ENCODE measurements at regions not wholly inside any gene's neighbourhood (a gene's known extent, or its start where the extent isn't known, plus 50 kb on each side); places are given as distances from the start of the nearest gene placed in this dataset.

DNA sequence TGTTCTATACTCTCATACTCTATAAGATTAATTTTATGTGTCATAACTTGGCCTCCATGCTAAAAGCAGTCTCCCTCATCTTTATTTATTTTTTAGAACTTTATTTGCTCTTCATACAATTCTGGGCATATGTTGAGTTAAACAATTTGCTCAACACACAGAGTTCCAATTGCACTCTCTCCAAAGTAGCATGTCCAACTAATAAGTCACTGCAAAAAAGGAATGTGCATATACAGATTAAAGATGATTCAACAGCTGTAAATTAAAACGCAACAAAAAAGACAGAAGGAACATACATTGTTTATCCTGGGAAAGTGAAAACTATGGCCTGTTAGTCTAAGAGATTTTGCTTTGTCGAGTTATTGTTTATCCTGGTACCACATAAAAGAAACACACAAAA lies 277.7 kb upstream of the ACVR2A start:
- Histone ChIP-seq H3K9me3 (ENCODE audit: insufficient read depth, low read depth, low read length) (no peaks in the 10 kb centered on the region), H3K4me3 (ENCODE audit: insufficient read depth, low read depth, low read length) (no peak overlapping the region), H3K27ac (ENCODE audit: low read depth, low read length) (no peak overlapping the region), H4K20me1 (ENCODE audit: insufficient read depth, low read length) (no peaks in the 10 kb centered on the region), H3K9ac (ENCODE audit: low read length) (no peak overlapping the region), H3K4me2 (ENCODE audit: low read length) (no peak overlapping the region), H3K4me1 (ENCODE audit: insufficient read depth, low read length) (no peaks in the 10 kb centered on the region), H3K27me3 (ENCODE audit: insufficient read depth, low read length) (no peaks in the 10 kb centered on the region), H3K36me3 (ENCODE audit: insufficient read depth, low read length) (no peaks in the 10 kb centered on the region), H3K79me2 (ENCODE audit: insufficient read depth, low read length) (no peaks in the 10 kb centered on the region), H2AFZ (ENCODE audit: low read depth, low read length) (no peak overlapping the region)
- H3K27ac Mint-ChIP-seq (ENCODE audit: unreplicated experiment): no peak overlapping the region
- H3K27me3 Mint-ChIP-seq (ENCODE audit: low read depth, unreplicated experiment): no peaks in the 10 kb centered on the region
- no peak for TF ChIP-seq EZH2 (IDR thresholded peaks at IDR 0.05; ENCODE audit: insufficient read depth, low read length)
- TF ChIP-seq, protein P1, sequence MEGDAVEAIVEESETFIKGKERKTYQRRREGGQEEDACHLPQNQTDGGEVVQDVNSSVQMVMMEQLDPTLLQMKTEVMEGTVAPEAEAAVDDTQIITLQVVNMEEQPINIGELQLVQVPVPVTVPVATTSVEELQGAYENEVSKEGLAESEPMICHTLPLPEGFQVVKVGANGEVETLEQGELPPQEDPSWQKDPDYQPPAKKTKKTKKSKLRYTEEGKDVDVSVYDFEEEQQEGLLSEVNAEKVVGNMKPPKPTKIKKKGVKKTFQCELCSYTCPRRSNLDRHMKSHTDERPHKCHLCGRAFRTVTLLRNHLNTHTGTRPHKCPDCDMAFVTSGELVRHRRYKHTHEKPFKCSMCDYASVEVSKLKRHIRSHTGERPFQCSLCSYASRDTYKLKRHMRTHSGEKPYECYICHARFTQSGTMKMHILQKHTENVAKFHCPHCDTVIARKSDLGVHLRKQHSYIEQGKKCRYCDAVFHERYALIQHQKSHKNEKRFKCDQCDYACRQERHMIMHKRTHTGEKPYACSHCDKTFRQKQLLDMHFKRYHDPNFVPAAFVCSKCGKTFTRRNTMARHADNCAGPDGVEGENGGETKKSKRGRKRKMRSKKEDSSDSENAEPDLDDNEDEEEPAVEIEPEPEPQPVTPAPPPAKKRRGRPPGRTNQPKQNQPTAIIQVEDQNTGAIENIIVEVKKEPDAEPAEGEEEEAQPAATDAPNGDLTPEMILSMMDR (IDR thresholded peaks at IDR 0.05; ENCODE audit: insufficient read depth, low read depth, low read length): no peak
- H3K4me3 Mint-ChIP-seq (ENCODE audit: unreplicated experiment): no peak overlapping the region
- H3K9me3 Mint-ChIP-seq (ENCODE audit: unreplicated experiment): no peaks in the 10 kb centered on the region
- DNase-seq (ENCODE audit: low read depth) (no peak), FAIRE-seq (no peak)
- H3K4me1 Mint-ChIP-seq (ENCODE audit: low read depth, unreplicated experiment): no peaks in the 10 kb centered on the region
- H3K36me3 Mint-ChIP-seq (ENCODE audit: low read depth, unreplicated experiment): no peaks in the 10 kb centered on the region

DNA sequence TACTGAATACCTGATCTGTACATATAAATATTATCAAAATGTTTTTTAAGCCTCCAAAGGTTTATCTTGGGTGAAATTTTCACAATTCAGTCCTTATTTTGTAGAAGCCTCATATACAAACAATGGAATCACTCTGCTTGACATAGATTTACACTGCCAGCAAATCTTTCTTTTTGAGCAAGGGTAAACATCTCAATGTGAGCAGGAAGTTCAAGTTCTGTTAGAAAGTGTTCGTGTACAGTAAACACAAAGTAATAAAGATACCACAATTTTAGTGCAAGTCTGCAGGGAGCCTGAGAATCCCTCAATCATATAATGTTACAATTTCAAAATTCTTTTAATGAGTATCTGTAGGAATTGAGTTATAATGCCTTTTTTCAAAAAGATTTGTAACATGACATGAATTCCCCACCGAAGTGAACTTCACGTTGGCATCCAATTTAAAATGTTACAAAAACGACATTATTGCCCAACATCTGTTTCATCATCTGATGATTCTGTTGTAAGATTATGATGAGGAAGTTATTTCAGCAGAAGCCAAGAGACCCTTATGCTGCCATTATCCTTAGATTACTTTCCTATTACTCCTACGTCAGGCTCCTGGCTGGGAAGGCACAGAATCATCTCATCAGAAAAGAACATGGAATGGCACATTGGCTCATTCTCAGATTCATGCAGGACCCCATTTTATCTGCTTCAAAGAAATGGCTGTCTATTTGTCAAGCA lies 283.9 kb upstream of the ACVR2A start:
- H3K27ac ChIP-seq (ENCODE audit: low read depth, low read length): no peak overlapping the region
- no peaks in the 10 kb centered on the region for H3K27me3 Mint-ChIP-seq (ENCODE audit: low read depth, unreplicated experiment)
- no peak for TF ChIP-seq EZH2 (IDR thresholded peaks at IDR 0.05; ENCODE audit: insufficient read depth, low read length)
- TF ChIP-seq, protein P1 (IDR thresholded peaks at IDR 0.05; ENCODE audit: insufficient read depth, low read depth, low read length): no peak
- H3K4me2 ChIP-seq (ENCODE audit: low read length): no peak overlapping the region
- no peak overlapping the region for H3K9ac ChIP-seq (ENCODE audit: low read length)
- H3K4me3 ChIP-seq (ENCODE audit: insufficient read depth, low read depth, low read length): no peak overlapping the region
- peaks cover 5% of the 10 kb centered on the region for H3K4me1 Mint-ChIP-seq (ENCODE audit: low read depth, unreplicated experiment)
- no peaks in the 10 kb centered on the region for H3K36me3 Mint-ChIP-seq (ENCODE audit: low read depth, unreplicated experiment)
- H3K27me3 ChIP-seq (ENCODE audit: insufficient read depth, low read length): no peaks in the 10 kb centered on the region
- H3K79me2 ChIP-seq (ENCODE audit: insufficient read depth, low read length): no peaks in the 10 kb centered on the region
- H4K20me1 ChIP-seq (ENCODE audit: insufficient read depth, low read length): no peaks in the 10 kb centered on the region
- no peak overlapping the region for H2AFZ ChIP-seq (ENCODE audit: low read depth, low read length)
- H3K9me3 ChIP-seq (ENCODE audit: insufficient read depth, low read depth, low read length): no peaks in the 10 kb centered on the region
- no peaks in the 10 kb centered on the region for H3K36me3 ChIP-seq (ENCODE audit: insufficient read depth, low read length)
- H3K4me3 Mint-ChIP-seq (ENCODE audit: unreplicated experiment): no peak overlapping the region
- no peaks in the 10 kb centered on the region for H3K4me1 ChIP-seq (ENCODE audit: insufficient read depth, low read length)
- DNase-seq (ENCODE audit: low read depth): no peak
- no peaks in the 10 kb centered on the region for H3K9me3 Mint-ChIP-seq (ENCODE audit: unreplicated experiment)
- FAIRE-seq: no peak
- no peak overlapping the region for H3K27ac Mint-ChIP-seq (ENCODE audit: unreplicated experiment)

DNA sequence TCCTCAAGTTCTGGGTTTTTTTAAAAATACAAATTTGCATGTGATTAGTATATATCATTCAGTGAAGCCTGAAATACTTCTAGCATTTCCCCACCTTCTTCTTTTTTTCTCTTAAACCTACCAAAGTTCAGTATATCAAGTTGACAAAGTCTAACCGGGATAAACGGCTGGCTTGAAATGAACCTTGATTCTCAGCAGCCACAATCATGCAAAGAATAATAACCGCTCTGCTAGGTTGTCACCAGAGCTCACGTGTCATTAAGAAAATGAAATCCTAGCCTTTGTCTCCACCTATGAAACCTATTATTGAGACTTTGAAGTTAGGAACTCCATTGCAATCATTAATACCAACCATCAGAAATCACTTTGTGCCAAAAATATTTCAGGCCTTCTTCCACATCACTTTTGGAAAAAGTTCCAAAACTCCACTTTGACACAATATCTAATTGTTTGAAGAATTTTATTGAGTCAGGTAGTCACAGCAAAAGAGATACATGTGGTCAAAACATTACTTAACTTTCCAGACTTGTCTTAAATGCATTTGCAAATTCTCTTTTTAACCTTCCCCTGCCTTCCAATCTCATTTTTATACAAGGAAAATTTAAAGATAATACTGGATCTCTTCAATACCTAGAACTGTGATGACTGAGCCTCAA lies 285.6 kb upstream of the ACVR2A start:
- H3K27ac Mint-ChIP-seq (ENCODE audit: unreplicated experiment): no peak overlapping the region
- Histone ChIP-seq H3K4me3 (ENCODE audit: insufficient read depth, low read depth, low read length) (no peak overlapping the region), H3K27me3 (ENCODE audit: insufficient read depth, low read length) (no peaks in the 10 kb centered on the region), H3K79me2 (ENCODE audit: insufficient read depth, low read length) (no peaks in the 10 kb centered on the region), H3K4me2 (ENCODE audit: low read length) (no peak overlapping the region), H4K20me1 (ENCODE audit: insufficient read depth, low read length) (no peaks in the 10 kb centered on the region), H3K27ac (ENCODE audit: low read depth, low read length) (no peak overlapping the region), H3K9ac (ENCODE audit: low read length) (no peak overlapping the region), H3K9me3 (ENCODE audit: insufficient read depth, low read depth, low read length) (no peaks in the 10 kb centered on the region), H2AFZ (ENCODE audit: low read depth, low read length) (no peak overlapping the region), H3K4me1 (ENCODE audit: insufficient read depth, low read length) (no peaks in the 10 kb centered on the region), H3K36me3 (ENCODE audit: insufficient read depth, low read length) (no peaks in the 10 kb centered on the region)
- H3K36me3 Mint-ChIP-seq (ENCODE audit: low read depth, unreplicated experiment): no peaks in the 10 kb centered on the region
- no peaks in the 10 kb centered on the region for H3K9me3 Mint-ChIP-seq (ENCODE audit: unreplicated experiment)
- no peaks in the 10 kb centered on the region for H3K27me3 Mint-ChIP-seq (ENCODE audit: low read depth, unreplicated experiment)
- DNase-seq (ENCODE audit: low read depth) (no peak), FAIRE-seq (no peak)
- TF ChIP-seq EZH2 (IDR thresholded peaks at IDR 0.05; ENCODE audit: insufficient read depth, low read length): no peak
- TF ChIP-seq, protein P1 (IDR thresholded peaks at IDR 0.05; ENCODE audit: insufficient read depth, low read depth, low read length): no peak
- H3K4me3 Mint-ChIP-seq (ENCODE audit: unreplicated experiment): no peak overlapping the region
- H3K4me1 Mint-ChIP-seq (ENCODE audit: low read depth, unreplicated experiment): peaks cover 11% of the 10 kb centered on the region

All from astrocyte (in vitro differentiated cells and primary cell).